8988T (cell line): ENCODE measurements at regions not wholly inside any gene's neighbourhood (a gene's known extent, or its start where the extent isn't known, plus 50 kb on each side); places are given as distances from the start of the nearest gene placed in this dataset.

Source experiments
- DNase-seq: peaks from one replicate; pipeline ENCODE4 v3.0.0; 2011

GRCh38 chr4:116870686-116871085 is 214.7 kb downstream of the TRAM1L1 start:
- no peak for DNase-seq

- DNase-seq, result no peak
Measured at GRCh38 chr4:116866106-116866505, 219.3 kb downstream of the TRAM1L1 start.

GRCh38 chr4:116862592-116862991 is 222.8 kb downstream of the TRAM1L1 start:
- DNase-seq, result no peak

GRCh38 chr4:116860891-116861290 is 224.5 kb downstream of the TRAM1L1 start:
- no peak for DNase-seq

GRCh38 chr4:116849620-116850019 is 235.8 kb downstream of the TRAM1L1 start:
- no peak for DNase-seq

DNA sequence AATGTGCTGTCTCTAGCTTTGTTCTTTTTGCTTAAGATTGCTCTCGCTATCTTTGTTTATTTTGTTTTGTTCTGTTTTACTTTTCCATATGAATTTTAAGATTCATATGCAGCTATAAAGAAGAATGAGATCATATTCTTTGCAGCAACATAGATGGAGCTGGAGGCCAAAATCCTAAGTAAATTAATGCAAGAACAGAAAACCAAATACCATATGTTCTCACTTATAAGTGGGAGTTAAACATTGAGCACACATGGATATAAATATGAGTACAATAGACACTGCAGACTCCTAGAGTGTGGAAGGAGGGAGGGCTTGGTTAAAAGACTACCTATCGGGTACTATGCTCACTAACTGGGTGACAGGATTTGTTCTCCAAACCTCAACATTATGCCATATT is 237.8 kb downstream of the TRAM1L1 start:
- no peak for DNase-seq

DNA sequence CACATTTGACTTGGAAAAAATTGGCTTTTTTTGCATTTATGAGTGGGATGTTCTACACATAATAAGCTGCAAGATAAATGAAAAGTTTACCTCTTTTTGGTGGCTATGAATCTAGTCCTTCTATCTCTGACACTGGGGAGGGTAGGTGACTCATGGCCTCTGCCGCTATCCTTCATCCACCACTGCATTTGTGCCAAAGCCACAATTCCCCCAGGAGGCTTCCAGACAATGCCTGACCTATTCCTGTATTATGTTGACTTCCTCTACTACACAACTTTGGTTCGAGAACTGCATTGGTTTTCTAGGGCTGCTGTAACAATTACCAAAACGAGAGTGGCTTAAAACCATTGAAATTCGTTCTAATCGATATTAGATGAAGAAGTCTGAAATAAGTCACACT is 245.6 kb downstream of the TRAM1L1 start:
- no peak for DNase-seq

GRCh38 chr4:116838609-116839008 is 246.8 kb downstream of the TRAM1L1 start:
- no peak for DNase-seq

GRCh38 chr4:116829187-116829586 is 256.2 kb downstream of the TRAM1L1 start:
- no peak for DNase-seq

GRCh38 chr4:116824172-116824571 is 261.2 kb downstream of the TRAM1L1 start:
- no peak for DNase-seq

DNA sequence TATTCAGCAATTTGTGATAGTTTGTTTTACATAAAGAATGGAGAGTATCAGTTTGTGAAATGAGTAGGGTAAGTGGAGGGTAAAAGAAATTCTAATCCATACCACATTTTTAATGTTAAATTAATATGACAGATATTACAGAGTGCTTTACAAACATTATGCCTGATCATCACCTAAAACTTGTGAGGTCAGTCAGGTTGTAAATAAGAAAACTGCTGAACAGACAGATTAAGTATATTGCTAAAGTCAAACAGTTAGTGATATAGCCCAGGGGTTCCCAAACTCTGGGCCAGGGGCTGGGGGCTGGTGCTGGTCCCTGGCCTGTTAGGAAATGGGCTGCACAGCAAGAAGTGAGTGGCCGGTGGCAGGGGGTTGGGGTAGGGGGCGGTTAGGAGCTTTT is 273.6 kb downstream of the TRAM1L1 start:
- no peak for DNase-seq

- DNase-seq, result no peak
Measured at GRCh38 chr4:116796022-116796421, 289.4 kb downstream of the TRAM1L1 start.

DNA sequence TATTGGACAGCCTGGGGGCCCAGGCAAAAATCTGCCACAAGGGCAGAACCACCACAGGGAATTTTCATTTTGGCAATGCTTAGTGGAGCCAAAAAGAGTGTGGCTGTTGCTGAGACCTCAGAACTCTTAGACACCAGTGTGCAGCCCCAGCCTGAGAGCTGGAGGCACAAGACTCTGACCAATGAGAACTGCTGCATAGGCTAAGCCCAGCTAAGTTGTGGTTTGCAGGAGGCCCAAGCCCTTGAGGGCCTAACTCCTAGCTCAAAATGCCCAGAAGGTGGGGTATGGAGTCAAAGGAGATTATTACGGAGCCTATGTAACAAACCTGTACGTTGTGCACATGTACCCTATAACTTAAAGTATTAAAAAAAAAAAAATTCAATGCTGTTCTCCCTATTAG is 296.7 kb downstream of the TRAM1L1 start:
- DNase-seq, result no peak

GRCh38 chr4:116755051-116755450 is 330.3 kb downstream of the TRAM1L1 start:
- DNase-seq, result no peak

GRCh38 chr4:116752027-116752426 is 333.3 kb downstream of the TRAM1L1 start:
- no peak for DNase-seq

DNA sequence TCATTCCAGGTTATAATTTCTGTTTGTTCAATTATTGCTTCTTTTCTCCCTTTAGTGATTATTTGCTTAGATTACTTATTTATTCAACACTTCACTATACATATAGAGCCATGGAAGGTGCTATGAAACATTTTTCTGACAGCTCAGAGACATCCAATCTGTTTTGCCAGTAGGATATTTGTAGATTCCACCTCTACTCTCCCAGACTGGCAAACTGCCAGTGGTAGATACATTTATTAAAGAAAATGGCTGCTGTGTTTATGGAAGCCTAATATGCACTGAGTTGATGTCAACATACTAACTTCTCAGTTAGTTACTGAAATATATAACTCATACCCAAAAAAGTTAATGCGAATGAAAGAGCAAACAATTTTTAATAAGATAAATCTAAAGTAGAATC is 348.6 kb downstream of the TRAM1L1 start:
- DNase-seq, result no peak

DNA sequence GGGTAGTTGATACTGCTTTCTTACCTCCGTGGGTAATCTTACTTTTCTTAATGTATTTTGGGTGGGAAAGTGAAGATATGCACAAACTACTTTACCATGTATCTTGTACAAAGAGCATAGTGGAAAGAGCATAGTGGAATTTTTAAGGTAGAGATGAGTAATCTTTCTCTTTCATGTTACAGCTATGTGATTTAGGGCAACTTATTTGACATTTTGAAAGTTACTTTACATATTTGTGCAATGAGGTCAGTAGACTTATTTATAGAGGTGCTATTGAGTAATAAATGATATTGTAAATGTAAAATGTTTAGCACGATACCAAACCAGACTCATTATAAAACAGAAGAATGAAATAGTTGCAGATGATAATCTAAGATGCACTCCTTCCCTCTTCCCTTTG is 351.2 kb downstream of the TRAM1L1 start:
- DNase-seq, result no peak

DNA sequence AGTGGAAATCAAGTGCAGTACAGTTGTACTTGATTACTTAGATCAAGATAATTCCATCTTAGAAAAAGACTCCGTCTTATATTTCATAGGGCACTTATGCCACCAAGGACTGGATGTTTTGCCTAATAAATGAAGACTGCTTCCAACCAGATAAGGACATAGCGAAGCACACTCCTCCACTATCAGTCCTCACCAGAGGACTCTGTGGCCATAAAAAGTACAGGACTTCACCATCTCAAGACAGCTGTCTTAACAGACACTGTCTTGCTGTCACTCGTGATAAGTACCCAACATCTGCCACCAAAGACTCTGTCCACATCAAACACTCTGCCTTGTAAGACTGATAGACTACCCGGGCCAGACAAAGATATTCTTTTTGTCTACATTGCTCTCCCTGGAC is 352.0 kb downstream of the TRAM1L1 start:
- no peak for DNase-seq

DNA sequence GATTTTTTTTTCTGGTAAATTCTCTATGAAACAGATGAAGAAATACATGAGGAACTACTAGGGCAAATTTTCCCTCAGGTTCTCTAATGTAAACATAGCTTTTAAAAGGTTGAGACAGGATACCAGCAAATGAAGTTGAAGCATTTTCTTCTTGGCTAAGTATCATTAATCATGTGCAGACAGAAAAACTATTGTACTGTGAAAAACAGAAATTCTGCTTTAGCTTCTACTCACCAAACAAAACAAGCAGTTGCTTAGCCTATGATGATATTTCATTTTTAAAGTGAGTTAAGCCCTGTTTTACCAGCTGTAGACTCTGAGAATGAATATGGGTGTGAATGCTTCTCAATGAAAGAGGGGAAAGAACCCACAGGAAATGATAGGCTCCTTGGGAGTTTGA is 358.9 kb downstream of the TRAM1L1 start:
- no peak for DNase-seq

- DNase-seq, result no peak
Measured at GRCh38 chr4:116724249-116724648, 361.1 kb downstream of the TRAM1L1 start.

GRCh38 chr4:116705466-116705865 is 379.9 kb downstream of the TRAM1L1 start:
- no peak for DNase-seq

DNA sequence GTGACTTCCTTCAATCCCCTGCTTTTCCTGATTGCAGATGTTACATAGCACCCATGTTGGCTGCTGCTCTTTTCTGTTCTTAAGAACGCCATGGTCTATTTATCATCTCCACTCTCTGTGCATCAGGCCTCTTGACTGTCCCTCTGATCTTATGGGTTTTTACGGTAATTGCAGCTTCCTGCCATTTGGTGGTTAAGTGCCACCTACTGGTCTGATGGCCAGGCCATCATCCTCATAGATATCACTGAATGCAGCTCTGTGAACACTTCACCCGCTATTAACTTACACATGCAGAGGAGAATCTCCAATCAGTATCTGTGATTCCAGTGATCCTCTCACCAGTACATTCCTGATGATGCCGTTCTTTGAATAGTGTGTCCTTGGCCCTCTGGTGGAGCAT is 382.4 kb downstream of the TRAM1L1 start:
- no peak for DNase-seq

DNA sequence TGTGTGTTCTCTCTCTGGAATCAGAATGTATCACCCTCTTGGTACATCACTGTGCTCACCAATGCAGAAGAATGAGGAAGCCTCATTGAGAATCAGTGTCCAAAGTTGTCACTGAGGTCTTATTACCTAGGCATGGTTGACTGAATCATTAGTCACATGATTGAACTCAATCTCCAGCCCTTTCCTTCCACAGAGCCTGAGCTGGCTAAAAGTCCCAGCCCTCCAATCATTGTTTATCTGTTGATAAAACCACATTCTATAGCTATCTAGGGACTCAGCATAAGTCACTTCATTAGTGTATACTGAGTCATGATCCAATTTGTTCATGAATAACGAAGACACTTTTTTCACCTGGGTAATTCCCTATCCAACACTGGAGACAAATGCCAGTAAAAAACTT is 396.8 kb downstream of the TRAM1L1 start:
- DNase-seq, result no peak

DNA sequence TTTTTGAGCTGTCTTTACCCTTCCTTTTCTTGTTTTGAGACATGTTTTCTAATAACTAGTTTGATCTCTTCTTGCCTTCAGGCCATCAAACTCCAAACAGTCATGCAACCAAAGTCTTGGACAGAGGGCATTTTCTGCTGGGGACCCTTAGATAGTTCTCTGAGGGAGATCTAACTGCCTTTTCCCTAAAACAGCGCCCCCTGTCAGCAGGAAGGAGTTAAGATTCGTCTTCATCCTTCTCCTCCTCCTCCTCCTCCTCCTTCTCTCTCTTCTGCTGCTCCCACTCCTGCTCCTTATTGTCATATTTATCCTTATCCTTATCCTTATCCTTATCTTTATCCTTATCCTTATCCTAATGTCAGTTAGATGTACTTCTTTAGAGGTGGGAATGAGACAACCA is 417.2 kb downstream of the TRAM1L1 start:
- DNase-seq, result no peak

- no peak for DNase-seq
Measured at GRCh38 chr4:116665716-116666115, 419.7 kb downstream of the TRAM1L1 start.

DNA sequence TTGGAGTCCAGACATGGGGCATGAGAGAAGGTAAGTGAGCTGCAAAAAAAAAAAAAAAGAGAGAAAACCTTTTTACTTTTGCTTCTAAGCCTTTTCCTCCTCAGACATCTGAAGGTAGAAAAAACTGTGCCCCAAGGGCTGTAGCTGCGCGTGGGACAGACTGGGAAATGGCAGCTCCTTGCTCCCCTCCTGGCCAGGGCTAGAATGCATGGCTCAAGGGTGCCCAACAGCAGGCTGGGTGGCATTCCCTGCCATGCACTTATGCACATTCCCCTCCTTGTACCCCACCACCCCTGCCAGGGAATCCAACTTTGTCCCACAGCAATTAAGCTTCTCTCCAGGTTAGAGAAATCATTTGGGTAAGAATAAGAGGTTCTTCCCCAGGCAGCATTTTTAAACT is 421.2 kb downstream of the TRAM1L1 start:
- DNase-seq, result no peak
